OCI-LY1 (cell line): ENCODE measurements at regions not wholly inside any gene's neighbourhood (a gene's known extent, or its start where the extent isn't known, plus 50 kb on each side); places are given as distances from the start of the nearest gene placed in this dataset.

ENCODE experiments used
- CTCF ChIP-seq: fragments of 200-600 bp; sonication (generic), shearing (Covaris generic); IDR thresholded peaks from 2 replicates; pipeline ENCODE4 v1.5.1; 2017; ENCODE audit warnings: mild to moderate bottlenecking, antibody characterized with exemption, low read length, moderate library complexity, mixed read lengths
- EZH2 ChIP-seq: fragments of 200-600 bp; sonication (generic), shearing (Covaris generic); IDR thresholded peaks from 2 replicates; pipeline ENCODE4 v1.8.0; 2017; ENCODE audit warnings: borderline replicate concordance, mixed run types, mild to moderate bottlenecking, antibody characterized with exemption, low read length, moderate library complexity, mixed read lengths

- no peak for TF ChIP-seq EZH2
- no peak for TF ChIP-seq CTCF
Observed at GRCh38 chr12:96085475-96085874, 50.1 kb upstream of the LTA4H start.
